OCI-LY1 (cell line): ENCODE measurements at regions not wholly inside any gene's neighbourhood (a gene's known extent, or its start where the extent isn't known, plus 50 kb on each side); places are given as distances from the start of the nearest gene placed in this dataset.

ENCODE experiments used
- H2AFZ ChIP-seq: fragments of 200-600 bp; sonication (generic), shearing (Covaris generic); 2 replicates; pipeline ENCODE4 v1.6.0; 2014; ENCODE audit warnings: antibody characterized with exemption, mild to moderate bottlenecking, low read length
- H3F3A ChIP-seq: fragments of 200-600 bp; sonication (generic), shearing (Covaris generic); 2 replicates; pipeline ENCODE4 v1.6.0; 2014; ENCODE audit warnings: mild to moderate bottlenecking, antibody characterized with exemption, low read length, moderate library complexity; ENCODE audit not compliant: insufficient read depth
- H3K27ac ChIP-seq: fragments of 200-600 bp; sonication (generic); 2 replicates; pipeline ENCODE4 v1.5.1; 2014; ENCODE audit warnings: low read length, mixed run types, mild to moderate bottlenecking, low read depth; ENCODE audit not compliant: poor library complexity, severe bottlenecking
- H3K27me3 ChIP-seq: fragments of 200-600 bp; sonication (generic); 2 replicates; pipeline ENCODE4 v1.6.0; 2014; ENCODE audit warnings: antibody characterized with exemption, mild to moderate bottlenecking, low read length, moderate library complexity; ENCODE audit not compliant: insufficient read depth
- H3K36me3 ChIP-seq: fragments of 200-600 bp; sonication (generic); 2 replicates; pipeline ENCODE4 v1.6.1; 2014; ENCODE audit warnings: mild to moderate bottlenecking, antibody characterized with exemption, low read length, moderate library complexity, mixed read lengths; ENCODE audit not compliant: insufficient read depth
- H3K4me1 ChIP-seq: fragments of 200-600 bp; sonication (generic); 2 replicates; pipeline ENCODE4 v1.5.1; 2014; ENCODE audit warnings: mild to moderate bottlenecking, low read length, moderate library complexity; ENCODE audit not compliant: insufficient read depth, severe bottlenecking
- H3K4me2 ChIP-seq: fragments of 200-600 bp; sonication (generic), shearing (Covaris generic); 2 replicates; pipeline ENCODE4 v1.6.1; 2014; ENCODE audit warnings: low read length
- H3K4me3 ChIP-seq: fragments of 200-600 bp; sonication (generic); 2 replicates; pipeline ENCODE4 v1.5.1; 2014; ENCODE audit warnings: low read length, low read depth, mild to moderate bottlenecking, mixed read lengths; ENCODE audit not compliant: poor library complexity, severe bottlenecking
- H3K79me2 ChIP-seq: fragments of 200-600 bp; shearing (Covaris generic); 2 replicates; pipeline ENCODE4 v1.6.1; 2016; ENCODE audit warnings: mixed run types, low read length, mixed read lengths; ENCODE audit not compliant: insufficient read depth
- H3K9ac ChIP-seq: fragments of 200-600 bp; sonication (generic), shearing (Covaris generic); 2 replicates; pipeline ENCODE4 v1.6.1; 2014; ENCODE audit warnings: mild to moderate bottlenecking, low read length, mixed read lengths
- H3K9me2 ChIP-seq: fragments of 200-600 bp; sonication (generic), shearing (Covaris generic); 2 replicates; pipeline ENCODE4 v1.6.1; 2014; ENCODE audit warnings: low read depth, mild to moderate bottlenecking, low read length, mixed read lengths
- H3K9me3 ChIP-seq: fragments of 200-600 bp; shearing (Covaris generic); 2 replicates; pipeline ENCODE4 v1.6.1; 2014; ENCODE audit warnings: low read length, mixed read lengths
- H4K20me1 ChIP-seq: fragments of 200-600 bp; sonication (generic), shearing (Covaris generic); 2 replicates; pipeline ENCODE4 v1.6.0; 2016; ENCODE audit warnings: mild to moderate bottlenecking, low read length; ENCODE audit not compliant: insufficient read depth
- EZH2 ChIP-seq: fragments of 200-600 bp; sonication (generic), shearing (Covaris generic); IDR thresholded peaks from 2 replicates; pipeline ENCODE4 v1.8.0; 2017; ENCODE audit warnings: borderline replicate concordance, mixed run types, mild to moderate bottlenecking, antibody characterized with exemption, low read length, moderate library complexity, mixed read lengths
- TF ChIP-seq, protein P1 (sequence below): fragments of 200-600 bp; sonication (generic), shearing (Covaris generic); IDR thresholded peaks from 2 replicates; pipeline ENCODE4 v1.5.1; 2017; ENCODE audit warnings: mild to moderate bottlenecking, antibody characterized with exemption, low read length, moderate library complexity, mixed read lengths

DNA sequence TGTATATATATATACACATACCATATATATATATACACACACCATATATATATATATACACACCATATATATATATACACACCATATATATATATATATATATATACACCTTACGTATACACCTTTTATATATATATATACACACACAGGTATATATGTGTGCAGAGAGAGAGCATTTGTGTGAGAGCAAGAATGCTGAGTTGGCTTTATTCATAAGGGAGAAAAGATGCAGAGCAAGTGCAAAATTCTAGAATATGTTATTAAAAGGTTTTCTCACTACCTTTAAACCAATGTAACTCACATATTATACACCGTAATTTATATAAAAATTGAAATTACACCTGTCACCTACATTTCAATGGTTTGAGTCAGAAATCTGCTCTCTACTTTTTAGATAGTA is 107.2 kb upstream of the ALCAM start:
- TF ChIP-seq, protein P1, sequence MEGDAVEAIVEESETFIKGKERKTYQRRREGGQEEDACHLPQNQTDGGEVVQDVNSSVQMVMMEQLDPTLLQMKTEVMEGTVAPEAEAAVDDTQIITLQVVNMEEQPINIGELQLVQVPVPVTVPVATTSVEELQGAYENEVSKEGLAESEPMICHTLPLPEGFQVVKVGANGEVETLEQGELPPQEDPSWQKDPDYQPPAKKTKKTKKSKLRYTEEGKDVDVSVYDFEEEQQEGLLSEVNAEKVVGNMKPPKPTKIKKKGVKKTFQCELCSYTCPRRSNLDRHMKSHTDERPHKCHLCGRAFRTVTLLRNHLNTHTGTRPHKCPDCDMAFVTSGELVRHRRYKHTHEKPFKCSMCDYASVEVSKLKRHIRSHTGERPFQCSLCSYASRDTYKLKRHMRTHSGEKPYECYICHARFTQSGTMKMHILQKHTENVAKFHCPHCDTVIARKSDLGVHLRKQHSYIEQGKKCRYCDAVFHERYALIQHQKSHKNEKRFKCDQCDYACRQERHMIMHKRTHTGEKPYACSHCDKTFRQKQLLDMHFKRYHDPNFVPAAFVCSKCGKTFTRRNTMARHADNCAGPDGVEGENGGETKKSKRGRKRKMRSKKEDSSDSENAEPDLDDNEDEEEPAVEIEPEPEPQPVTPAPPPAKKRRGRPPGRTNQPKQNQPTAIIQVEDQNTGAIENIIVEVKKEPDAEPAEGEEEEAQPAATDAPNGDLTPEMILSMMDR = no peak
- TF ChIP-seq EZH2 = no peak
- H3K9me2 ChIP-seq = no peaks in the 10 kb centered on the region

GRCh38 chr3:105260385-105260784 is 106.3 kb upstream of the ALCAM start:
- Histone ChIP-seq H3K4me1 (peaks cover 5% of the 10 kb centered on the region), H3K36me3 (no peaks in the 10 kb centered on the region), H3K9ac (no peak overlapping the region), H3K4me3 (no peak overlapping the region), H3K27me3 (no peaks in the 10 kb centered on the region), H4K20me1 (no peaks in the 10 kb centered on the region), H3F3A (no peaks in the 10 kb centered on the region), H2AFZ (no peak overlapping the region), H3K27ac (no peak overlapping the region), H3K79me2 (no peaks in the 10 kb centered on the region), H3K9me3 (no peaks in the 10 kb centered on the region), H3K4me2 (no peak overlapping the region), H3K9me2 (no peaks in the 10 kb centered on the region)
- no peak for TF ChIP-seq EZH2
- TF ChIP-seq, protein P1 = no peak

More for the DNA sequence above, 107.2 kb upstream of the ALCAM start:
- Histone ChIP-seq H2AFZ (no peak overlapping the region), H4K20me1 (no peaks in the 10 kb centered on the region), H3K4me3 (no peak overlapping the region), H3F3A (no peaks in the 10 kb centered on the region), H3K27ac (no peak overlapping the region), H3K4me1 (peaks cover 6% of the 10 kb centered on the region), H3K9me3 (no peaks in the 10 kb centered on the region), H3K79me2 (no peaks in the 10 kb centered on the region), H3K9ac (no peak overlapping the region), H3K4me2 (no peak overlapping the region), H3K27me3 (no peaks in the 10 kb centered on the region), H3K36me3 (no peaks in the 10 kb centered on the region)

GRCh38 chr3:105274536-105274935 is 92.2 kb upstream of the ALCAM start:
- Histone ChIP-seq H3K4me1 (no peaks in the 10 kb centered on the region), H4K20me1 (no peaks in the 10 kb centered on the region), H3K4me3 (no peak overlapping the region), H3K36me3 (no peaks in the 10 kb centered on the region), H3K9ac (no peak overlapping the region), H2AFZ (no peak overlapping the region), H3K27ac (no peak overlapping the region), H3K9me2 (no peaks in the 10 kb centered on the region), H3K27me3 (no peaks in the 10 kb centered on the region), H3K79me2 (no peaks in the 10 kb centered on the region), H3F3A (no peaks in the 10 kb centered on the region), H3K9me3 (no peaks in the 10 kb centered on the region), H3K4me2 (no peak overlapping the region)
- TF ChIP-seq, protein P1 = no peak
- no peak for TF ChIP-seq EZH2
